GM12878 (cell line): ENCODE measurements at regions not wholly inside any gene's neighbourhood (a gene's known extent, or its start where the extent isn't known, plus 50 kb on each side); places are given as distances from the start of the nearest gene placed in this dataset.

Experiments used
- ATF2 ChIP-seq: IDR thresholded peaks from 2 replicates; pipeline ENCODE4 v1.6.1; 2012; ENCODE audit warnings: low read length, inconsistent platforms
- CBX5 ChIP-seq: sonication (generic); IDR thresholded peaks from 2 replicates; pipeline ENCODE4 v1.6.1; 2016; ENCODE audit warnings: low read depth, moderate library complexity, mild to moderate bottlenecking, inconsistent platforms
- CREB1 ChIP-seq: IDR thresholded peaks from 2 replicates; pipeline ENCODE4 v1.6.1; 2012; ENCODE audit warnings: low read depth, mild to moderate bottlenecking, inconsistent platforms
- CTCF ChIP-seq, 3 experiments: IDR thresholded peaks in 2 of 3; conservative IDR thresholded peaks in 1 of 3; 2 replicates each; pipeline ENCODE4 v1.5.1; 2011; ENCODE audit warnings: low read depth in 3 of 3, low read length in 3 of 3, mild to moderate bottlenecking in 3 of 3, control low read depth in 2 of 3, moderate library complexity in 2 of 3, inconsistent platforms in 1 of 3, mixed read lengths in 1 of 3; ENCODE audit not compliant: control insufficient read depth in 2 of 3, insufficient read depth in 1 of 3; ENCODE audit errors: extremely low read depth in 1 of 3
- JUND ChIP-seq: IDR thresholded peaks from 2 replicates; pipeline ENCODE4 v1.6.1; 2012; ENCODE audit warnings: low read depth, mild to moderate bottlenecking, low read length, improper control_type of control experiment, moderate library complexity
- POLR2AphosphoS5 ChIP-seq: IDR thresholded peaks from 2 replicates; pipeline ENCODE4 v1.6.1; 2011; ENCODE audit warnings: mild to moderate bottlenecking, low read length, inconsistent platforms
- RFX5 ChIP-seq: IDR thresholded peaks from 2 replicates; pipeline ENCODE4 v1.6.1; 2011; ENCODE audit warnings: low read depth, low read length, improper control_type of control experiment
- TCF12 ChIP-seq: IDR thresholded peaks from 2 replicates; pipeline ENCODE4 v1.6.1; 2011; ENCODE audit warnings: low read depth, mild to moderate bottlenecking, low read length
- YBX1 ChIP-seq: fragments of 450-650 bp; IDR thresholded peaks from 2 replicates; pipeline ENCODE4 v1.6.1; 2016; ENCODE audit warnings: antibody characterized with exemption
- ZNF274 ChIP-seq: IDR thresholded peaks from one replicate; pipeline ENCODE4 v1.8.0; 2011; ENCODE audit not compliant: insufficient read length, insufficient read depth
- ZNF622 ChIP-seq: fragments of 450-650 bp; IDR thresholded peaks from 2 replicates; pipeline ENCODE4 v1.6.1; 2017; ENCODE audit warnings: mild to moderate bottlenecking, inconsistent platforms

DNA sequence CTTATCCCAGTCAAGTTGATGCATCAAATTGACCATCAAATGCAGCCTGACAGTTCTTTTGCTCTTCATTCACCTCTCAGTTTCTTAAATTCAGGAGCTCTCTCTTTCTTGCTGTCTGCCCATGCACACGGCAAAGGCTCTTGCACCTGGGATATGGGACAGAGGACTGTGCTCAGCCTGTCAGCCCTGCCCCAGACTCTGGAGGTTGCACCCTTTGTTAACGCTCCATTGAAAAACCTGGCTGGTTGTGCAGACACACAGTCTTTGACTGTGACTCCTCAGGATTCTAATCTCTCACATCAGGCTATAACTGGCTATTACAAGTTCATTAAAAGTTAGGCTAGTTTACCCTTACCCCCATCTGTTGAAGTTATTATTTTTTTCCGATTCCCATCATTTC lies 1032.5 kb downstream of the SOCS6 start:
- TF ChIP-seq CBX5 (no peak), CTCF (IDR thresholded peaks at IDR 0.05 in 2 of 3, conservative IDR thresholded peaks at IDR 0.05 in 1 of 3; ENCODE audit: control insufficient read depth in 2 of 3, extremely low read depth in 1 of 3, insufficient read depth in 1 of 3, low read depth in 3 of 3, low read length in 3 of 3) (no peak), YBX1 (no peak), CREB1 (no peak), JUND (no peak), POLR2AphosphoS5 (no peak), ZNF274 (no peak), ZNF622 (no peak), ATF2 (no peak), RFX5 (no peak), TCF12 (no peak)
